GM12878 (cell line): ENCODE measurements at regions not wholly inside any gene's neighbourhood (a gene's known extent, or its start where the extent isn't known, plus 50 kb on each side); places are given as distances from the start of the nearest gene placed in this dataset.

Source experiments
- ATAC-seq: fragments of 200-7000 bp; cut with Tn5 transposase; 3 replicates; pipeline ENCODE4 v1.9.1; 2020; ENCODE audit warnings: mild to moderate bottlenecking, moderate library complexity
- BruUV-seq: library from RNA; stranded (reverse); fragments of 400-500 nt; replicated peaks from 2 replicates; lab custom pipeline; 2021; lab: Mats Ljungman, UMichigan
- CTCF ChIA-PET: fragments of 300-600 bp; sonication (Branson Sonifier 250); formaldehyde crosslinking; extraction: SDS; loops from one replicate; lab custom pipeline; 2021; ENCODE audit warnings: inconsistent platforms; lab: Yijun Ruan, JAX
- POLR2A ChIA-PET: fragments of 350-600 bp; formaldehyde crosslinking; extraction: SDS; loops from one replicate; lab custom pipeline; 2021; ENCODE audit warnings: inconsistent platforms; lab: Charles Lee
- RAD21 ChIA-PET: fragments of 300-600 bp; sonication (Branson Sonifier 250); formaldehyde crosslinking; loops from one replicate; lab custom pipeline; 2023; ENCODE audit warnings: antibody characterized with exemption; ENCODE audit not compliant: unreplicated experiment; lab: Charles Lee
- SMC1A ChIA-PET: fragments of 300-600 bp; sonication (Branson Sonifier 250); formaldehyde crosslinking; loops from one replicate; lab custom pipeline; 2023; ENCODE audit not compliant: unreplicated experiment, uncharacterized antibody; lab: Charles Lee
- DNase-seq: peaks from one replicate; pipeline ENCODE4 v3.0.0-alpha.2; 2011; ENCODE audit warnings: low read depth, low spot score
- FAIRE-seq: peaks from 3 replicates; lab custom pipeline; 2011; peaks lifted over from hg19 to GRCh38; lab: Jason Lieb, UNC
- H2AFZ ChIP-seq: 2 replicates; pipeline ENCODE4 v1.6.0; 2011; ENCODE audit warnings: low read depth, low read length, control low read depth; ENCODE audit not compliant: control insufficient read depth
- H3K27ac ChIP-seq: 2 replicates; pipeline ENCODE4 v1.5.1; 2011; ENCODE audit warnings: control low read depth; ENCODE audit not compliant: control insufficient read depth, insufficient read depth
- H3K27me3 ChIP-seq, 2 experiments: replicated peaks in 1 of 2; 2 replicates each; pipeline versions ENCODE4 v1.6.0 to v1.6.1; 2011; ENCODE audit warnings: low read length in 1 of 2; ENCODE audit not compliant: control insufficient read depth in 2 of 2, insufficient read depth in 2 of 2
- H3K36me3 ChIP-seq, 2 experiments: 2 replicates each; pipeline ENCODE4 v1.5.1; 2011; ENCODE audit warnings: low read length in 1 of 2; ENCODE audit not compliant: control insufficient read depth in 2 of 2, insufficient read depth in 2 of 2
- H3K4me1 ChIP-seq: 2 replicates; pipeline ENCODE4 v1.6.1; 2011; ENCODE audit warnings: mild to moderate bottlenecking, low read length, moderate library complexity, mixed read lengths; ENCODE audit not compliant: control insufficient read depth, insufficient read depth
- H3K4me2 ChIP-seq: 2 replicates; pipeline ENCODE4 v1.6.0; 2011; ENCODE audit warnings: control low read depth; ENCODE audit not compliant: control insufficient read depth, insufficient read depth
- H3K4me3 ChIP-seq: fragments of 200-600 bp; sonication (generic); 2 replicates; pipeline ENCODE4 v1.5.1; 2016
- H3K79me2 ChIP-seq: 2 replicates; pipeline ENCODE4 v1.6.0; 2011; ENCODE audit warnings: low read length; ENCODE audit not compliant: control insufficient read depth, insufficient read depth
- H3K9ac ChIP-seq: 2 replicates; pipeline ENCODE4 v1.8.0; 2011; ENCODE audit warnings: low read length, control low read depth, mixed read lengths; ENCODE audit not compliant: control insufficient read depth, insufficient read depth
- H3K9me3 ChIP-seq: replicated peaks from 3 replicates; pipeline ENCODE4 v1.5.1; 2011; ENCODE audit warnings: mild to moderate bottlenecking, low read length; ENCODE audit not compliant: control insufficient read depth, insufficient read depth
- H4K20me1 ChIP-seq: 2 replicates; pipeline ENCODE4 v1.6.0; 2011; ENCODE audit not compliant: control insufficient read depth, insufficient read depth
- BMI1 ChIP-seq: fragments of 450-650 bp; IDR thresholded peaks from 2 replicates; pipeline ENCODE4 v1.6.1; 2016; ENCODE audit warnings: mild to moderate bottlenecking, moderate library complexity, borderline replicate concordance
- CTCF ChIP-seq, 3 experiments: IDR thresholded peaks in 2 of 3; conservative IDR thresholded peaks in 1 of 3; 2 replicates each; pipeline ENCODE4 v1.5.1; 2011; ENCODE audit warnings: low read depth in 3 of 3, low read length in 3 of 3, mild to moderate bottlenecking in 3 of 3, control low read depth in 2 of 3, moderate library complexity in 2 of 3, inconsistent platforms in 1 of 3, mixed read lengths in 1 of 3; ENCODE audit not compliant: control insufficient read depth in 2 of 3, insufficient read depth in 1 of 3; ENCODE audit errors: extremely low read depth in 1 of 3
- E4F1 ChIP-seq: fragments of 450-650 bp; IDR thresholded peaks from 2 replicates; pipeline ENCODE4 v1.6.1; 2018; ENCODE audit warnings: borderline replicate concordance, mild to moderate bottlenecking; ENCODE audit not compliant: partially characterized antibody
- ETV6 ChIP-seq, 2 experiments: fragments of 450-650 bp in 1 of 2; IDR thresholded peaks in 1 of 2; conservative IDR thresholded peaks in 1 of 2; 2 replicates each; pipeline ENCODE4 v1.6.1; 2014; ENCODE audit warnings: antibody characterized with exemption in 1 of 2, borderline replicate concordance in 1 of 2, low read depth in 1 of 2, mild to moderate bottlenecking in 1 of 2, moderate library complexity in 1 of 2
- MYC ChIP-seq: IDR thresholded peaks from 2 replicates; pipeline ENCODE4 v1.6.1; 2011; ENCODE audit warnings: mild to moderate bottlenecking, low read length, moderate library complexity, inconsistent platforms; ENCODE audit not compliant: insufficient read depth, insufficient replicate concordance, insufficient read length, severe bottlenecking
- NFYA ChIP-seq: IDR thresholded peaks from 2 replicates; pipeline ENCODE4 v1.6.1; 2011; ENCODE audit warnings: low read depth, mild to moderate bottlenecking, low read length, improper control_type of control experiment, borderline replicate concordance
- TARDBP ChIP-seq: IDR thresholded peaks from 2 replicates; pipeline ENCODE4 v1.6.1; 2016; ENCODE audit warnings: borderline replicate concordance
- WGBS: methylation state at CpG from one replicate; pipeline ENCODE4 v1.1.6; 2016; ENCODE audit warnings: low lambda C conversion rate; ENCODE audit not compliant: insufficient replicate concordance, insufficient coverage; ENCODE audit errors: missing lambda C conversion rate; 5-methylcytosine and 5-hydroxymethylcytosine counted together
- in situ Hi-C: fragments of 300-500 bp; cut with MboI; formaldehyde crosslinking; loops from 9 replicates; pipeline ENCODE4 v1.14.3; 2018; ENCODE audit warnings: mixed read lengths
- intact Hi-C: fragments of 100-400 bp; cut with micrococcal nuclease; formaldehyde crosslinking; loops from one replicate; pipeline ENCODE4 v1.14.2; 2022; ENCODE audit not compliant: unreplicated experiment

DNA sequence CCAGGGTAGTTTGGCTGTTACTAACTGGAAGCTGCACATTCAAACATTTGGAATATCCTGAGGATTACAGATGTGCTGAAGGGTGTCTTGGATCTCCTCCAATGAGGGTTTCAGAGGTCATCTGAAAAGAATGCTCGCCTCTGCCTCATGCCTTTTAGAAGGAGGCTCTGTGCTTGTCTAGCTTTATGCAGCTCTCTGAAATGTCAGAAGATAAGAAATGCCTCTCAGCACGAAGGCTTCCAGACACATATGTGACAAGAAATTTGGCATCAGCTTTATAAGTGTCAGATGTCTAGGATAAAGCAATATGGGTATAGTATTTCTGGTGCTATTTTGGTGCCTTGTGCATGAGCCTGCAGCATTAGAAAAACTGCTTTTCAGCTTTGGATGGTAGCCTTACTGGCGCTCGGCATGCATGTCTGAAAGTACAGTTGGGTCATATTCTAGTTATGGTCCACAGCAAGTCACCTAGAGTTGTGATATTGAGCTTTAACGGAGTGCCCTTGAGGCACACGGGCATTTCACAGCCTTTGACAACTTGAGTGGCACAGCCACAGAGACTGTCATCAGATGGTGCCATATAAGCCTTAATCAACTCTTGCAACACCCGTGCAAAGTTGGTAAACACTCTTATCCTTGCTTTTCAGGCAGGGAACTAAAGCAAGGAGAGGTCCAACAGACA lies 70.8 kb upstream of the PGRMC2 start:
- Histone ChIP-seq H3K4me2 (no peak overlapping the region), H4K20me1 (no peaks in the 10 kb centered on the region), H2AFZ (no peak overlapping the region), H3K79me2 (no peaks in the 10 kb centered on the region), H3K9ac (no peak overlapping the region), H3K27ac (no peak overlapping the region), H3K9me3 (no peaks in the 10 kb centered on the region; the same call in 2 of the 3 replicates), H3K4me1 (no peaks in the 10 kb centered on the region), H3K27me3 (no peaks in the 10 kb centered on the region), H3K36me3 (no peaks in the 10 kb centered on the region), H3K4me3 (no peak overlapping the region)
- FAIRE-seq (no peak), ATAC-seq (no peak; the same call in 2 of the 3 replicates), DNase-seq (no peak)
- TF ChIP-seq NFYA, result no peak
- TF ChIP-seq MYC, result no peak
- TF ChIP-seq ETV6 (conservative IDR thresholded peaks at IDR 0.05 in 1 of 2, IDR thresholded peaks at IDR 0.05 in 1 of 2; ENCODE audit: borderline replicate concordance in 1 of 2, low read depth in 1 of 2), result no peak
- no peak for TF ChIP-seq TARDBP
- no peak for TF ChIP-seq BMI1
- TF ChIP-seq E4F1, result no peak
- TF ChIP-seq CTCF (IDR thresholded peaks at IDR 0.05 in 2 of 3, conservative IDR thresholded peaks at IDR 0.05 in 1 of 3; ENCODE audit: control insufficient read depth in 2 of 3, extremely low read depth in 1 of 3, insufficient read depth in 1 of 3, low read depth in 3 of 3, low read length in 3 of 3), result no peak
- POLR2A ChIA-PET, result no interaction called here
- SMC1A ChIA-PET, result interaction anchor here (1.2 kb wide), 1 partner anchor 24 kb away, joined by 3 read pairs; no protein-coding TSS in a partner anchor
- BruUV-seq, result no TSS peak
- intact Hi-C loops (no loop called here), in situ Hi-C loops (no loop called here)
- CTCF ChIA-PET, result no interaction called here
- RAD21 ChIA-PET, result no interaction called here
- WGBS, result 69% methylated on average over 7 of the region's 7 CpGs
